Keratinocyte (primary cell): ENCODE measurements at regions not wholly inside any gene's neighbourhood (a gene's known extent, or its start where the extent isn't known, plus 50 kb on each side); places are given as distances from the start of the nearest gene placed in this dataset.

Source experiments
- DNase-seq: peaks from one replicate; pipeline ENCODE4 v3.0.0-alpha.2; 2011; ENCODE audit warnings: low read depth, missing footprints, low spot score
- FAIRE-seq: peaks from 2 replicates; lab custom pipeline; 2011; peaks lifted over from hg19 to GRCh38; lab: Jason Lieb, UNC
- H2AFZ ChIP-seq: 2 replicates; pipeline ENCODE4 v1.6.0; 2012; ENCODE audit warnings: low read length, control low read depth, inconsistent platforms; ENCODE audit not compliant: control insufficient read depth
- H3K27ac ChIP-seq: 2 replicates; pipeline ENCODE4 v1.5.1; 2011; ENCODE audit warnings: low read length; ENCODE audit not compliant: control insufficient read depth, insufficient read depth
- H3K27me3 ChIP-seq: 3 replicates; pipeline ENCODE4 v1.6.0; 2011; ENCODE audit warnings: low read length; ENCODE audit not compliant: control insufficient read depth, insufficient read depth; ENCODE audit errors: extremely low read depth
- H3K36me3 ChIP-seq, 2 experiments: 2 replicates in 1 of 2; 3 replicates in 1 of 2; pipeline ENCODE4 v1.5.1; 2011; ENCODE audit warnings: low read length in 2 of 2, mild to moderate bottlenecking in 1 of 2; ENCODE audit not compliant: control insufficient read depth in 2 of 2, insufficient read depth in 2 of 2; ENCODE audit errors: extremely low read depth in 1 of 2
- H3K4me1 ChIP-seq: 3 replicates; pipeline ENCODE4 v1.5.1; 2011; ENCODE audit warnings: low read length; ENCODE audit not compliant: control insufficient read depth, insufficient read depth; ENCODE audit errors: extremely low read depth
- H3K4me2 ChIP-seq: 3 replicates; pipeline ENCODE4 v1.6.0; 2011; ENCODE audit warnings: low read depth, low read length; ENCODE audit not compliant: control insufficient read depth, insufficient read depth; ENCODE audit errors: extremely low read depth
- H3K4me3 ChIP-seq, 3 experiments: fragments of 200-600 bp in 1 of 3; sonication (generic) in 1 of 3; 2 replicates in 2 of 3; 3 replicates in 1 of 3; pipeline ENCODE4 v1.5.1; 2011 to 2016; ENCODE audit warnings: low read length in 3 of 3, mild to moderate bottlenecking in 3 of 3, control low read depth in 2 of 3, inconsistent platforms in 1 of 3, low read depth in 1 of 3, mixed read lengths in 1 of 3, mixed run types in 1 of 3, moderate library complexity in 1 of 3; ENCODE audit not compliant: control insufficient read depth in 2 of 3, insufficient read depth in 2 of 3; ENCODE audit errors: extremely low read depth in 1 of 3
- H3K79me2 ChIP-seq: 2 replicates; pipeline ENCODE4 v1.6.0; 2012; ENCODE audit warnings: low read length; ENCODE audit not compliant: control insufficient read depth, insufficient read depth
- H3K9ac ChIP-seq: 3 replicates; pipeline ENCODE4 v1.6.0; 2011; ENCODE audit warnings: low read length; ENCODE audit not compliant: control insufficient read depth, insufficient read depth; ENCODE audit errors: extremely low read depth
- H3K9me1 ChIP-seq: 3 replicates; pipeline ENCODE4 v1.6.0; 2011; ENCODE audit warnings: low read length; ENCODE audit not compliant: control insufficient read depth, insufficient read depth; ENCODE audit errors: extremely low read depth
- H3K9me3 ChIP-seq: 2 replicates; pipeline ENCODE4 v1.5.1; 2012; ENCODE audit warnings: low read depth, low read length; ENCODE audit not compliant: control insufficient read depth
- H4K20me1 ChIP-seq: 3 replicates; pipeline ENCODE4 v1.6.0; 2011; ENCODE audit warnings: low read length; ENCODE audit not compliant: control insufficient read depth, insufficient read depth; ENCODE audit errors: extremely low read depth
- CTCF ChIP-seq, 3 experiments: IDR thresholded peaks in 1 of 3; conservative IDR thresholded peaks in 1 of 3; optimal IDR thresholded peaks in 1 of 3; 2 replicates in 2 of 3; 3 replicates in 1 of 3; pipeline versions ENCODE3 to v1.5.1; 2011; ENCODE audit warnings: low read length in 3 of 3, mild to moderate bottlenecking in 3 of 3, moderate library complexity in 2 of 3, control low read depth in 1 of 3, inconsistent platforms in 1 of 3; ENCODE audit not compliant: insufficient read depth in 2 of 3; ENCODE audit errors: extremely low read depth in 1 of 3
- EZH2 ChIP-seq: IDR thresholded peaks from one replicate; pipeline ENCODE4 v1.6.1; 2012; ENCODE audit warnings: inconsistent platforms, mild to moderate bottlenecking, low read length, moderate library complexity
- dilution Hi-C: fragments of 300-500 bp; cut with MboI; formaldehyde crosslinking; loops from one replicate; pipeline ENCODE4 v1.7.0; 2020; ENCODE audit warnings: low sequenced_read_pairs; ENCODE audit not compliant: extremely low pct_ligation_motif_present

DNA sequence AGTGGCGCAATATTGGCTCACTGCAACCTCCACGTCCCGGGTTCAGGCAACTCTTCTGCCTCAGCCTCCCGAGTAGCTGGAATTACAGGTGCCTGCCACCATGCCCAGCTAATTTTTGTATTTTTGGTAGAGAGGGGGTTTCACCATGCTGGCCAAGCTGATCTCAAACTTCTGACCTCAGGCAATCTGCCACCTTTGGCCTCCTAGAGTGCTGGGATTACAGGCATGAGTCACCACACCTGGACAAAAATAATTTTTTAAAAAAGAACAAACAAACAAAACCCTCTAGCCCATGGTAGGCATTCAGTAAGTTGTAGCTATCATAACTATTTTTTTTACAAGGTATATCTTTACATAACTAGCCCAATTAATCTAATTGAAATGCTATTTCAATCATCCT, 73.9 kb upstream of the CAPRIN1 start:
- H3K36me3 ChIP-seq = no peaks in the 10 kb centered on the region
- TF ChIP-seq EZH2 = no peak
- TF ChIP-seq CTCF (optimal IDR thresholded peaks at IDR 0.05 in 1 of 3, IDR thresholded peaks at IDR 0.05 in 1 of 3, conservative IDR thresholded peaks at IDR 0.05 in 1 of 3; ENCODE audit: extremely low read depth in 1 of 3, insufficient read depth in 2 of 3, low read length in 3 of 3) = no peak
- no peaks in the 10 kb centered on the region for H4K20me1 ChIP-seq
- H3K27me3 ChIP-seq = no peaks in the 10 kb centered on the region
- H3K9me1 ChIP-seq = no peaks in the 10 kb centered on the region
- dilution Hi-C loops = no loop called here
- H3K9ac ChIP-seq = no peak overlapping the region
- no peak overlapping the region for H3K27ac ChIP-seq
- no peak overlapping the region for H3K4me3 ChIP-seq
- no peak overlapping the region for H2AFZ ChIP-seq
- no peaks in the 10 kb centered on the region for H3K79me2 ChIP-seq
- H3K9me3 ChIP-seq = no peaks in the 10 kb centered on the region
- no peak for DNase-seq
- no peak for FAIRE-seq
- H3K4me1 ChIP-seq = no peaks in the 10 kb centered on the region
- no peak overlapping the region for H3K4me2 ChIP-seq

DNA sequence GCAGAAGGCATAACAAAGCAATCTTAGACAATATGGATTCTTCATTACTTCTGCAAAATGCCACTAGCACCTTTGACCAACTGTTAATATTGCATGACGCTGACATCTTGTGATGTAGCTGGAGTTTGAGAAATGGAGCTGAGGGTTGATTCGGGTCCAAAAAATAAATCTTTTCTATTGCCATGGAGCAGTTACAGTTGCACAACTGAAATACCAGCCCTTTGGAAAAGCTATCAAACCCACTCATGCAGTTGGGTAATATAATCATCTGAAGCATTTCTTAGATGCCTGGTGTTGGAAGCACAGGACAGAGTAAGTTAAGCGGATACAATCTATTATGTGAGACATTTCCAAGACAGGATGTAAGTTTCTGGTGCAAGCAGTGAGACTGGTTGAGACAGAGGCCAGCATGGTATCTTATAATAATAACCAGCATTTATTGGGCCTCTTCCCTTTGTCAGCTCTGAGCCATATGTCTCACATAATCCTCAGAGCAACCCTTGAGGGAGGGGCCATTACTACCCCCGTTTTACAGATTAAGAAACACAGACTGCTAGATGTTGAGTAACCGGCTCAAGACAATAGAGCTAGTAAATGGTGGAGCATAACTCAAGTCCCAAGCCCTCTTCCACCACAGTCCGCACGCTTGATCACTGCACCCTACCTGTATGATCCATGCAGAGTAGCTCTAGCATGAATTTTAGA, 74.9 kb upstream of the CAPRIN1 start:
- DNase-seq (no peak), FAIRE-seq (no peak)
- no peak overlapping the region for H3K4me2 ChIP-seq
- dilution Hi-C loops = no loop called here
- no peaks in the 10 kb centered on the region for H3K79me2 ChIP-seq
- TF ChIP-seq EZH2 = no peak
- no peak for TF ChIP-seq CTCF (optimal IDR thresholded peaks at IDR 0.05 in 1 of 3, IDR thresholded peaks at IDR 0.05 in 1 of 3, conservative IDR thresholded peaks at IDR 0.05 in 1 of 3; ENCODE audit: extremely low read depth in 1 of 3, insufficient read depth in 2 of 3, low read length in 3 of 3)
- no peaks in the 10 kb centered on the region for H3K9me1 ChIP-seq
- no peaks in the 10 kb centered on the region for H3K36me3 ChIP-seq
- no peak overlapping the region for H3K9ac ChIP-seq
- no peaks in the 10 kb centered on the region for H3K4me1 ChIP-seq
- no peak overlapping the region for H3K4me3 ChIP-seq
- H3K27me3 ChIP-seq = no peaks in the 10 kb centered on the region
- no peaks in the 10 kb centered on the region for H3K9me3 ChIP-seq
- no peaks in the 10 kb centered on the region for H4K20me1 ChIP-seq
- H2AFZ ChIP-seq = no peak overlapping the region
- H3K27ac ChIP-seq = no peak overlapping the region
